GM20000 (cell line): ENCODE measurements at regions not wholly inside any gene's neighbourhood (a gene's known extent, or its start where the extent isn't known, plus 50 kb on each side); places are given as distances from the start of the nearest gene placed in this dataset.

Source experiments
- DNase-seq: peaks from one replicate; pipeline ENCODE4 v3.0.0; 2012; ENCODE audit warnings: low spot score
- TF ChIP-seq, protein P1 (sequence below): IDR thresholded peaks from 2 replicates; pipeline ENCODE4 v1.5.1; 2012; ENCODE audit warnings: mild to moderate bottlenecking, control low read depth; ENCODE audit errors: extremely low read depth, missing control alignments

GRCh38 chr16:17026600-17027242, 444.0 kb downstream of the XYLT1 start:
- TF ChIP-seq, protein P1, sequence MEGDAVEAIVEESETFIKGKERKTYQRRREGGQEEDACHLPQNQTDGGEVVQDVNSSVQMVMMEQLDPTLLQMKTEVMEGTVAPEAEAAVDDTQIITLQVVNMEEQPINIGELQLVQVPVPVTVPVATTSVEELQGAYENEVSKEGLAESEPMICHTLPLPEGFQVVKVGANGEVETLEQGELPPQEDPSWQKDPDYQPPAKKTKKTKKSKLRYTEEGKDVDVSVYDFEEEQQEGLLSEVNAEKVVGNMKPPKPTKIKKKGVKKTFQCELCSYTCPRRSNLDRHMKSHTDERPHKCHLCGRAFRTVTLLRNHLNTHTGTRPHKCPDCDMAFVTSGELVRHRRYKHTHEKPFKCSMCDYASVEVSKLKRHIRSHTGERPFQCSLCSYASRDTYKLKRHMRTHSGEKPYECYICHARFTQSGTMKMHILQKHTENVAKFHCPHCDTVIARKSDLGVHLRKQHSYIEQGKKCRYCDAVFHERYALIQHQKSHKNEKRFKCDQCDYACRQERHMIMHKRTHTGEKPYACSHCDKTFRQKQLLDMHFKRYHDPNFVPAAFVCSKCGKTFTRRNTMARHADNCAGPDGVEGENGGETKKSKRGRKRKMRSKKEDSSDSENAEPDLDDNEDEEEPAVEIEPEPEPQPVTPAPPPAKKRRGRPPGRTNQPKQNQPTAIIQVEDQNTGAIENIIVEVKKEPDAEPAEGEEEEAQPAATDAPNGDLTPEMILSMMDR = no peak
- peak; percentile 47 for DNase-seq

- TF ChIP-seq, protein P1 = no peak
- peak; percentile 19 for DNase-seq
Measured at GRCh38 chr16:17027488-17028129, 443.2 kb downstream of the XYLT1 start.

- TF ChIP-seq, protein P1 = no peak
Measured at GRCh38 chr16:17029602-17030350, 441.0 kb downstream of the XYLT1 start.

GRCh38 chr16:17031484-17032268, 439.1 kb downstream of the XYLT1 start:
- DNase-seq = no peak

More at GRCh38 chr16:17029602-17030350, 441.0 kb downstream of the XYLT1 start:
- no peak for DNase-seq

GRCh38 chr16:17032332-17032731, 438.4 kb downstream of the XYLT1 start:
- TF ChIP-seq, protein P1 = no peak
- no peak for DNase-seq

More at GRCh38 chr16:17031484-17032268, 439.1 kb downstream of the XYLT1 start:
- TF ChIP-seq, protein P1 = no peak

DNA sequence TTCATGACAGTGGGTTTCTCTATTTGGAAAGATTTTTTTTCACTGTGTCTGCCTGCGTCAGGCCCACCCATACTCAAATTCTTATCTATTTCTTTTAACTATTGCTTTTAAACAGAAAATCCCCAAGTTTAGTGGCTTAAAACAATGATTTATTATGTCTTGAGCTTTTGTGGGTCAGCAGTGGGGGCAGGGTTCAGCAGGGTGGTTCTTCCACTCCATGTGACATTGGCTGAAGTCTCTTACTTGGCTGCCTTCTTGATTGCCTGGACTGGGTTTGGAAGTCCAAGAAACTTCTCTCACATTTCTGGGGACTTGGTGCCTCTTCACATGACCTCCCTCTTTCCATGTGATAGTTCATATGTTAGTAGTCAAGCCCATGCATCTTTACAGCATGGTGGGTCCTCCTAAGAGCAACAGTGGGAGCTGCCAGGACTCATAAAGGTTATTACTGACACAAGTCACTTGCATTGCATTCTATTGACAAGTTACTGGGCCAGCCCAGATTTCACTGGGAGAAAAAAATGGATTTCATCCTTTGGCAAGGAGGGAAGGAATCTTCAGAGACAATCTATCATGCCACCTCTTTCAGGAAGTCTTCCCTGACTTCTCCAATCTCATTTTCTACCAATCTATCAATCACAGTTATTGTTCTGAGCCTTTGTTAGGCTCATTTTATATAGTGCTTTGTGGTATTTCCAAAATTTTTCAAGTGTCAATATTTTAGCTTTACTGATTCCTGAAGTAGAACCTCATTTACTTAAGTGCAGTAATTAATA, 436.1 kb downstream of the XYLT1 start:
- TF ChIP-seq, protein P1 = no peak
- DNase-seq = no peak
